ENCODE measurements at regions not wholly inside any gene's neighbourhood (a gene's known extent, or its start where the extent isn't known, plus 50 kb on each side); places are given as distances from the start of the nearest gene placed in this dataset.

DNA sequence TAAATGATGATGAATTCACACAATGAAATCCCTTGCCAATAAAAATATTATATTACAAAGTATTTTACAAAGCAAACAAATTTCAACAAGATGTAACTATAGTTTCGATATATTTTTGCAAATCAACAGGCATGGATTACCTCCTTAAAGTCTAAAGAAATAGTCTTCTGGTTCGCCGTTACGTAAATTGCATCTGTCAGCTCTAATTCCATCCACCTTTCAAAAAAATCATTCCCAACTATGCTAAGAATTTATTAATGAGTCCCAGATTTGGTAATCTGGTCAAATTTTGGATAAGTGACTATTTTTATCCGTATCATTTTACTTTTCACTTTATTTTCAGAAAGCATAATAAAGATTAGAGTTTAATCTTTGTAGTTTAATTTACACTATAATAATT, 1984.9 kb downstream of the EFNA5 start:
- TF ChIP-seq, protein P1, sequence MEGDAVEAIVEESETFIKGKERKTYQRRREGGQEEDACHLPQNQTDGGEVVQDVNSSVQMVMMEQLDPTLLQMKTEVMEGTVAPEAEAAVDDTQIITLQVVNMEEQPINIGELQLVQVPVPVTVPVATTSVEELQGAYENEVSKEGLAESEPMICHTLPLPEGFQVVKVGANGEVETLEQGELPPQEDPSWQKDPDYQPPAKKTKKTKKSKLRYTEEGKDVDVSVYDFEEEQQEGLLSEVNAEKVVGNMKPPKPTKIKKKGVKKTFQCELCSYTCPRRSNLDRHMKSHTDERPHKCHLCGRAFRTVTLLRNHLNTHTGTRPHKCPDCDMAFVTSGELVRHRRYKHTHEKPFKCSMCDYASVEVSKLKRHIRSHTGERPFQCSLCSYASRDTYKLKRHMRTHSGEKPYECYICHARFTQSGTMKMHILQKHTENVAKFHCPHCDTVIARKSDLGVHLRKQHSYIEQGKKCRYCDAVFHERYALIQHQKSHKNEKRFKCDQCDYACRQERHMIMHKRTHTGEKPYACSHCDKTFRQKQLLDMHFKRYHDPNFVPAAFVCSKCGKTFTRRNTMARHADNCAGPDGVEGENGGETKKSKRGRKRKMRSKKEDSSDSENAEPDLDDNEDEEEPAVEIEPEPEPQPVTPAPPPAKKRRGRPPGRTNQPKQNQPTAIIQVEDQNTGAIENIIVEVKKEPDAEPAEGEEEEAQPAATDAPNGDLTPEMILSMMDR (conservative IDR thresholded peaks at IDR 0.05): no peak
- H4K8ac ChIP-seq (replicated peaks; ENCODE audit: insufficient read length, low read depth, low read length): no peak overlapping the region
- peaks cover 0 to 4% (median 2%) of the 10 kb centered on the region in 3 experiments; a peak in 2 of 7 replicates for H3K36me3 Mint-ChIP-seq (ENCODE audit: insufficient read depth in 1 of 3, low read depth in 3 of 3)
- H3K23me2 ChIP-seq (ENCODE audit: insufficient read length, low read depth, low read length, poor library complexity, severe bottlenecking): no peaks in the 10 kb centered on the region
- no peak overlapping the region for H2BK20ac ChIP-seq (ENCODE audit: low read depth, low read length, poor library complexity, severe bottlenecking)
- H3K9me3 ChIP-seq (ENCODE audit: control insufficient read depth, low read depth, low read length): no peaks in the 10 kb centered on the region
- H2BK12ac ChIP-seq (ENCODE audit: insufficient read length, low read depth, low read length): no peak overlapping the region
- peaks cover 5% of the 10 kb centered on the region; the same call in 1 of the 2 replicates for H3K4me1 ChIP-seq (ENCODE audit: insufficient read depth, low read length)
- H3K4me3 Mint-ChIP-seq: no peak overlapping the region
- no peaks in the 10 kb centered on the region for H3K27me3 Mint-ChIP-seq (ENCODE audit: low read depth)
- no peaks in the 10 kb centered on the region for H4K20me1 ChIP-seq (ENCODE audit: control insufficient read depth, insufficient read depth, insufficient read length)
- H2BK15ac ChIP-seq (ENCODE audit: low read depth, low read length): no peak overlapping the region
- H3K9me3 Mint-ChIP-seq: no peaks in the 10 kb centered on the region
- no peaks in the 10 kb centered on the region for H3K79me1 ChIP-seq (ENCODE audit: insufficient read depth, low read depth, low read length, poor library complexity, severe bottlenecking)
- H3K23ac ChIP-seq (ENCODE audit: insufficient read length, low read depth, low read length): no peak overlapping the region
- H3K56ac ChIP-seq (ENCODE audit: insufficient read length, low read depth, low read length): no peak overlapping the region
- no peak for DNase-seq
- H3K18ac ChIP-seq (ENCODE audit: insufficient read length, low read depth, low read length): no peak overlapping the region
- H2BK5ac ChIP-seq (ENCODE audit: insufficient read length, low read length): no peak overlapping the region
- no peak overlapping the region for H2AK5ac ChIP-seq (ENCODE audit: insufficient read length, low read length)
- no peak overlapping the region for H2BK120ac ChIP-seq (ENCODE audit: low read depth, low read length, poor library complexity, severe bottlenecking)
- no peaks in the 10 kb centered on the region for H3K27me3 ChIP-seq (ENCODE audit: insufficient read depth, low read length)
- H3K4ac ChIP-seq (ENCODE audit: low read depth, low read length): no peak overlapping the region
- no peak overlapping the region for H3K27ac ChIP-seq (ENCODE audit: insufficient read length, low read depth, low read length)
- peaks cover 23 to 33% of the 10 kb centered on the region in 2 experiments for H3K4me1 Mint-ChIP-seq
- H3K79me2 ChIP-seq (ENCODE audit: insufficient read depth, low read length): no peaks in the 10 kb centered on the region
- no peak overlapping the region for H3K4me2 ChIP-seq (ENCODE audit: insufficient read depth, insufficient read length, low read length)
- H3T11ph ChIP-seq (ENCODE audit: low read length): no peak overlapping the region
- H4K5ac ChIP-seq (ENCODE audit: insufficient read length, low read depth, low read length): no peak overlapping the region
- no peak overlapping the region for H3K14ac ChIP-seq (ENCODE audit: insufficient read depth, low read length)
- H2AFZ ChIP-seq (ENCODE audit: low read length): no peak overlapping the region
- H3K9ac ChIP-seq (ENCODE audit: extremely low read depth, insufficient read length, low read length): no peak overlapping the region
- no peak overlapping the region for H3K27ac Mint-ChIP-seq
- no CpG with 5 or more reads among the region's 5 CpGs for WGBS (ENCODE audit: extremely low coverage, insufficient read length, low lambda C conversion rate)
- H4K91ac ChIP-seq (ENCODE audit: insufficient read length, low read depth, low read length): no peak overlapping the region
